ENCODE measurements at regions not wholly inside any gene's neighbourhood (a gene's known extent, or its start where the extent isn't known, plus 50 kb on each side); places are given as distances from the start of the nearest gene placed in this dataset.

DNA sequence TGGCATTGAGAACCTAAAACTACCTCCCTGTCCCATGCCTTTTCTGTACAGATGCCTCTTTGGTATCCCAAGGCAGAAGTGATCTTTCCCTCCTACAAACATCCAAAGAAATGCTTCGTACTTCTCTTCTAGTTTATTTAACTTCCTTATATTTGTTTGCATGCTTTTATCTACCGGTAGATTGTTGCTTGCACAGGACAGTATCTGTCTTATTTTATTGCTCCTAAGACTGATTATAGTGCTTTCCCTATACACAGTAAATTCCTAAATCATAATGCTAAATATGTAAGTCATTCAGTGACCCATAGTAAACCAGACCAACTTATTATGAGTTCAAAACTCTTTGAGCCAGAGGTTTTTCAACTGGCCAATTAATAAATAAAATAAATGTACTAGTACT, 156.9 kb downstream of the PRELID2 start:
- TF ChIP-seq, protein P1, sequence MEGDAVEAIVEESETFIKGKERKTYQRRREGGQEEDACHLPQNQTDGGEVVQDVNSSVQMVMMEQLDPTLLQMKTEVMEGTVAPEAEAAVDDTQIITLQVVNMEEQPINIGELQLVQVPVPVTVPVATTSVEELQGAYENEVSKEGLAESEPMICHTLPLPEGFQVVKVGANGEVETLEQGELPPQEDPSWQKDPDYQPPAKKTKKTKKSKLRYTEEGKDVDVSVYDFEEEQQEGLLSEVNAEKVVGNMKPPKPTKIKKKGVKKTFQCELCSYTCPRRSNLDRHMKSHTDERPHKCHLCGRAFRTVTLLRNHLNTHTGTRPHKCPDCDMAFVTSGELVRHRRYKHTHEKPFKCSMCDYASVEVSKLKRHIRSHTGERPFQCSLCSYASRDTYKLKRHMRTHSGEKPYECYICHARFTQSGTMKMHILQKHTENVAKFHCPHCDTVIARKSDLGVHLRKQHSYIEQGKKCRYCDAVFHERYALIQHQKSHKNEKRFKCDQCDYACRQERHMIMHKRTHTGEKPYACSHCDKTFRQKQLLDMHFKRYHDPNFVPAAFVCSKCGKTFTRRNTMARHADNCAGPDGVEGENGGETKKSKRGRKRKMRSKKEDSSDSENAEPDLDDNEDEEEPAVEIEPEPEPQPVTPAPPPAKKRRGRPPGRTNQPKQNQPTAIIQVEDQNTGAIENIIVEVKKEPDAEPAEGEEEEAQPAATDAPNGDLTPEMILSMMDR (IDR thresholded peaks at IDR 0.05): no peak
- TF ChIP-seq POLR2A (IDR thresholded peaks at IDR 0.05): no peak
